ENCODE measurements at regions not wholly inside any gene's neighbourhood (a gene's known extent, or its start where the extent isn't known, plus 50 kb on each side); places are given as distances from the start of the nearest gene placed in this dataset.

- Histone ChIP-seq H3K36me3 (no peaks in the 10 kb centered on the region), H3K27me3 (no peaks in the 10 kb centered on the region), H3K4me3 (no peak overlapping the region), H3K9me3 (no peaks in the 10 kb centered on the region), H3K27ac (no peak overlapping the region), H3K4me1 (no peaks in the 10 kb centered on the region)
- TF ChIP-seq POLR2AphosphoS5 (IDR thresholded peaks at IDR 0.05) (no peak), CTCF (IDR thresholded peaks at IDR 0.05) (no peak), EP300 (IDR thresholded peaks at IDR 0.05) (no peak), POLR2A (IDR thresholded peaks at IDR 0.05) (no peak)
- ATAC-seq, result no peak
- WGBS, 2 donors (ENCODE audit: low coverage in 1 of 2), result 83 to 93% methylated on average over 5 of the region's 5 CpGs
These were observed 130.1 kb upstream of the LARP1 start for GRCh38 chr5:154625031-154625430.

- Histone ChIP-seq H3K27ac (no peak overlapping the region), H3K4me3 (no peak overlapping the region), H3K4me1 (no peaks in the 10 kb centered on the region), H3K36me3 (no peaks in the 10 kb centered on the region), H3K27me3 (no peaks in the 10 kb centered on the region), H3K9me3 (no peaks in the 10 kb centered on the region)
- ATAC-seq, result no peak
- TF ChIP-seq CTCF (IDR thresholded peaks at IDR 0.05), result no peak
- no peak for TF ChIP-seq POLR2A (IDR thresholded peaks at IDR 0.05)
- no peak for TF ChIP-seq EP300 (IDR thresholded peaks at IDR 0.05)
- no peak for TF ChIP-seq POLR2AphosphoS5 (IDR thresholded peaks at IDR 0.05)
- 84 to 100% methylated on average over 1 to 3 of the region's 3 CpGs for WGBS, 2 donors (ENCODE audit: low coverage in 1 of 2)
These were observed 130.8 kb upstream of the LARP1 start for GRCh38 chr5:154624341-154624740.

- 73 to 100% methylated on average over 1 of the region's 1 CpG for WGBS, 2 donors (ENCODE audit: low coverage in 1 of 2)
- H3K4me3 ChIP-seq, result no peak overlapping the region
- peaks cover 3% of the 10 kb centered on the region for H3K27me3 ChIP-seq
- H3K4me1 ChIP-seq, result no peaks in the 10 kb centered on the region
- no peaks in the 10 kb centered on the region for H3K9me3 ChIP-seq
- no peak overlapping the region for H3K27ac ChIP-seq
- ATAC-seq, result no peak
- no peaks in the 10 kb centered on the region for H3K36me3 ChIP-seq
- TF ChIP-seq EP300 (IDR thresholded peaks at IDR 0.05), result no peak
These were observed 134.8 kb upstream of the LARP1 start for GRCh38 chr5:154620411-154620810.

GRCh38 chr5:154618696-154619095, 136.5 kb upstream of the LARP1 start:
- Histone ChIP-seq H3K9me3 (no peaks in the 10 kb centered on the region), H3K27ac (no peak overlapping the region), H3K4me1 (no peaks in the 10 kb centered on the region), H3K36me3 (no peaks in the 10 kb centered on the region), H3K4me3 (no peak overlapping the region), H3K27me3 (peaks cover 20% of the 10 kb centered on the region)
- TF ChIP-seq POLR2AphosphoS5 (IDR thresholded peaks at IDR 0.05) (no peak), CTCF (IDR thresholded peaks at IDR 0.05) (no peak), POLR2A (IDR thresholded peaks at IDR 0.05) (no peak), EP300 (IDR thresholded peaks at IDR 0.05) (no peak)
- no peak for ATAC-seq

GRCh38 chr5:154614595-154614994, 136.6 kb upstream of the HAND1 start:
- Histone ChIP-seq H3K36me3 (no peaks in the 10 kb centered on the region), H3K4me3 (no peak overlapping the region), H3K9me3 (no peaks in the 10 kb centered on the region), H3K27me3 (peaks cover 61% of the 10 kb centered on the region), H3K27ac (no peak overlapping the region), H3K4me1 (peaks cover 0 to 19% (median 11%) of the 10 kb centered on the region in 3 donors)
- ATAC-seq, result no peak
- 90% methylated on average over 2 of the region's 2 CpGs; no CpG with 5 or more reads in 1 of the 2 donors for WGBS, 2 donors (ENCODE audit: low coverage in 1 of 2)
- TF ChIP-seq POLR2AphosphoS5 (IDR thresholded peaks at IDR 0.05) (no peak), EP300 (IDR thresholded peaks at IDR 0.05) (no peak), CTCF (IDR thresholded peaks at IDR 0.05) (no peak), POLR2A (IDR thresholded peaks at IDR 0.05) (no peak)
